Thyroid gland (tissue), 4 donors: ENCODE measurements at regions not wholly inside any gene's neighbourhood (a gene's known extent, or its start where the extent isn't known, plus 50 kb on each side); places are given as distances from the start of the nearest gene placed in this dataset.

Experiments used
- DNase-seq, 2 donors: peaks; one replicate each; pipeline ENCODE4 v3.0.0-alpha.2; 2019
- H3K27ac ChIP-seq, 3 donors: fragments of 200-600 bp; sonication (generic); 1 replicate in 2 of 3; 2 replicates in 1 of 3; pipeline ENCODE4 v1.5.1; 2016 to 2019; ENCODE audit warnings: mild to moderate bottlenecking in 1 of 3, moderate library complexity in 1 of 3
- H3K27me3 ChIP-seq: fragments of 200-600 bp; sonication (generic); one replicate; pipeline ENCODE4 v1.5.1; 2019
- H3K36me3 ChIP-seq, 2 donors: fragments of 200-600 bp; sonication (generic); one replicate each; pipeline ENCODE4 v1.5.1; 2016 to 2019
- H3K4me1 ChIP-seq, 2 donors: fragments of 200-600 bp; sonication (generic); one replicate each; pipeline ENCODE4 v1.5.1; 2017 to 2019
- H3K4me3 ChIP-seq, 3 donors: fragments of 200-600 bp; sonication (generic); replicated peaks in 1 of 3; 1 replicate in 2 of 3; 2 replicates in 1 of 3; pipeline ENCODE4 v1.5.1; 2016; ENCODE audit warnings: mild to moderate bottlenecking in 1 of 3
- H3K9me3 ChIP-seq: fragments of 200-600 bp; sonication (generic); one replicate; pipeline ENCODE4 v1.5.1; 2017
- POLR2A ChIP-seq, 2 donors: fragments of 450-650 bp; IDR thresholded peaks; one replicate each; pipeline ENCODE4 v1.6.1; 2017; ENCODE audit warnings: antibody characterized with exemption in 2 of 2, mild to moderate bottlenecking in 2 of 2, moderate library complexity in 1 of 2
- WGBS, 2 donors: methylation state at CpG; one replicate each; pipeline ENCODE4 v1.1.5; 2017; 5-methylcytosine and 5-hydroxymethylcytosine counted together
- intact Hi-C: fragments of 100-400 bp; cut with DNase I; formaldehyde crosslinking; loops from one replicate; pipeline ENCODE4 v1.15.1; 2023
- TF ChIP-seq, protein P1 (sequence below), 6 experiments: fragments of 200-600 bp in 3 of 6; fragments of 450-650 bp in 3 of 6; sonication (generic) in 3 of 6; IDR thresholded peaks; one replicate each; pipeline ENCODE4 v1.5.1; 2016 to 2019; ENCODE audit warnings: antibody characterized with exemption in 6 of 6, mild to moderate bottlenecking in 2 of 6, inconsistent platforms in 1 of 6, moderate library complexity in 1 of 6

DNA sequence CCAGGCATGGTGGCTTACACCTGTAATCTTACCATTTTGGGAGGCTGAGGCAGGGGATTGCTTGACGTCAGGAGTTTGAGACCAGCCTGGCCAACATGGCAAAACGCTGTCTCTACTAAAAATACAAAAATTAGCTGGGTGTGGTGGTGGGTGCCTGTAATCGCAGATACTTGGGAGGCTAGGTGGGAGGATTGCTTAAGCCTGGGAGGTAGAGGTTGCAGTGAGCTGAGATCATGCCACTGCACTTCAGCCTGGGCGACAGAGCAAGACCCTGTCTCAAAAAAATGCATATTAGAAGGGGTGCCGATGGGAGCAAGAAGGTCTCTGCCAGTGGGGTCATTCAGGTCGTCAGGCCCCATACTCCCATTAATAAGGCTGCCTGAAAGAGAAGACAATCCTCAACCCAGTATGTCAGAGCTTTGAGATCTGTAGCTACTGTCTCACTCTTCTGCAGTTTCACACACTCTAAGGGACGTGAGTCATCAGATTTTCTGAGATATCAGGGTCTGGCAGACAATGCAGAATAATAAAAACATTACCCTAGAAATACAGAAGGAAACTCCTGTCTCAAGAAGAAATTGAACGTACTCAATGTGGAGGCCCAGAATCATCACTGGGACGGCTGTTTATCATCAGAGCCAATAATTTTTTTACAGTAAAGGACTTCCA, 176.7 kb upstream of the FAT1 start:
- H3K36me3 ChIP-seq: no peaks in the 10 kb centered on the region
- WGBS, 2 donors: 74 to 80% methylated on average over 9 of the region's 9 CpGs
- no peaks in the 10 kb centered on the region for H3K9me3 ChIP-seq
- no peaks in the 10 kb centered on the region for H3K27me3 ChIP-seq
- H3K4me1 ChIP-seq: no peaks in the 10 kb centered on the region
- H3K27ac ChIP-seq: no peak overlapping the region
- TF ChIP-seq POLR2A (IDR thresholded peaks at IDR 0.05): no peak
- TF ChIP-seq, protein P1, sequence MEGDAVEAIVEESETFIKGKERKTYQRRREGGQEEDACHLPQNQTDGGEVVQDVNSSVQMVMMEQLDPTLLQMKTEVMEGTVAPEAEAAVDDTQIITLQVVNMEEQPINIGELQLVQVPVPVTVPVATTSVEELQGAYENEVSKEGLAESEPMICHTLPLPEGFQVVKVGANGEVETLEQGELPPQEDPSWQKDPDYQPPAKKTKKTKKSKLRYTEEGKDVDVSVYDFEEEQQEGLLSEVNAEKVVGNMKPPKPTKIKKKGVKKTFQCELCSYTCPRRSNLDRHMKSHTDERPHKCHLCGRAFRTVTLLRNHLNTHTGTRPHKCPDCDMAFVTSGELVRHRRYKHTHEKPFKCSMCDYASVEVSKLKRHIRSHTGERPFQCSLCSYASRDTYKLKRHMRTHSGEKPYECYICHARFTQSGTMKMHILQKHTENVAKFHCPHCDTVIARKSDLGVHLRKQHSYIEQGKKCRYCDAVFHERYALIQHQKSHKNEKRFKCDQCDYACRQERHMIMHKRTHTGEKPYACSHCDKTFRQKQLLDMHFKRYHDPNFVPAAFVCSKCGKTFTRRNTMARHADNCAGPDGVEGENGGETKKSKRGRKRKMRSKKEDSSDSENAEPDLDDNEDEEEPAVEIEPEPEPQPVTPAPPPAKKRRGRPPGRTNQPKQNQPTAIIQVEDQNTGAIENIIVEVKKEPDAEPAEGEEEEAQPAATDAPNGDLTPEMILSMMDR (IDR thresholded peaks at IDR 0.05): no peak
- H3K4me3 ChIP-seq: no peak overlapping the region
- no peak for DNase-seq
- intact Hi-C loops: no loop called here

DNA sequence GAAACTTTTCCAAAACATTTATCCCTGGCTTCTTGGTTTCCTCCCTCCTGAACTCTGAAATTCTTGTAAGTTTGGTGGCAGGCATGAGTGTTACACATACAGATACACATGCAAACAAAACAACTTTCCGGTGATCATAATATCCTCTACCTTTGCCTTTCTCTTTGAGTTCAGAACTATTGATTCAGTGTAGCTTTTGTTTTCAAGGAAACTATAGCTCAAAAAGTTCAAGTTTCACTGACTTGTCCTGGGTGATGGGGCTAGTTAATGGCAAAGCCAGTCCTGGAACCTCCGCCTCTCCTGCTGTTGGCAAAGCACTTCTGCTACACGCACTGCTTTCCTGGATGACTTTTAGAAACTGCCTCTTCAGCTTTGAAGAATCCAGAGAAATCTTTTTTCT, 177.3 kb upstream of the FAT1 start:
- no peak for DNase-seq
- 57 to 61% methylated on average over 3 of the region's 3 CpGs for WGBS, 2 donors
- H3K27ac ChIP-seq: no peak overlapping the region
- H3K36me3 ChIP-seq: no peaks in the 10 kb centered on the region
- H3K4me3 ChIP-seq: no peak overlapping the region
- H3K4me1 ChIP-seq: no peaks in the 10 kb centered on the region
- H3K9me3 ChIP-seq: no peaks in the 10 kb centered on the region
- H3K27me3 ChIP-seq: no peaks in the 10 kb centered on the region
- intact Hi-C loops: no loop called here
- no peak for TF ChIP-seq POLR2A (IDR thresholded peaks at IDR 0.05)
- TF ChIP-seq, protein P1 (IDR thresholded peaks at IDR 0.05): no peak

DNA sequence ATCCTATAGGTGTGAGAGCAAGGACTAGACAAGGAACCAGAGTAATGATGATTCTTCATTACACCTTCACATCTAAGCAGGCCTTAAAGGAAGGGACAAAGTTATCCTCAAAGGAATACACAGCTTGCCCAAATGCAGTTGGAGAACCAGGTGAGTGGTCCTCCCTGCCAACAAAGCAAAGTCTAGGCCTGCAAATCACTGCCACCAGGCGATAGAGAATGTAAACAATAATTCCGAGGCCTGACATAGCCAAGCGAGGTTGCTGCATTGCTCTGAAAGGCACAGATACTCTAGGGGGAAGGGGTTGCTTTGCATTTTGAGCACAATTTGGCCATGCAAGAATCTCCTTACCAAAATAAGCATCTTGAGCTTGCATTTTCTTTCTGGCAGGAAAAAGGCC, 178.2 kb upstream of the FAT1 start:
- intact Hi-C loops: no loop called here
- no peaks in the 10 kb centered on the region for H3K4me1 ChIP-seq
- no peaks in the 10 kb centered on the region for H3K9me3 ChIP-seq
- no peak for DNase-seq
- 80 to 85% methylated on average over 3 of the region's 3 CpGs for WGBS, 2 donors
- no peak overlapping the region for H3K27ac ChIP-seq
- H3K27me3 ChIP-seq: no peaks in the 10 kb centered on the region
- TF ChIP-seq, protein P1 (IDR thresholded peaks at IDR 0.05): no peak
- no peak for TF ChIP-seq POLR2A (IDR thresholded peaks at IDR 0.05)
- no peak overlapping the region for H3K4me3 ChIP-seq
- no peaks in the 10 kb centered on the region for H3K36me3 ChIP-seq

DNA sequence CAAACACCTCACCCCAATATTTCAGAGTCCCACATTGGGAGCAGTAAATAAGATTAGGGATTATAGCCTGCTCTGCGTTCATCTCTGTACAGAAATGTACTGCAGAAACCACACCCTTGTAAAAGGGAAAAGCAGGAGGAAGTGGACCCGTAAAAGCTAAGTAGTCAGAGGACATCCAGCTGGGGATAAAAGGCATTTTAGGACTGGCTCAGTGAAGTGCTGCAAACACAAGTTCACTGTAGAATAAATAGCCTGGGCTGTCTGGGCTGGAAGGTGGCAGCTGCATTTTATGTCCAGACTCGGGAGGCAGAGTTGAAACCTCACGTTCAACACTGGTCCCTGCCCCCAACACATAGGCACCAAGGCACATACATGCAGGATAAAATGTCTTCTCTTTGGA, 178.7 kb upstream of the FAT1 start:
- H3K36me3 ChIP-seq: no peaks in the 10 kb centered on the region
- intact Hi-C loops: no loop called here

DNA sequence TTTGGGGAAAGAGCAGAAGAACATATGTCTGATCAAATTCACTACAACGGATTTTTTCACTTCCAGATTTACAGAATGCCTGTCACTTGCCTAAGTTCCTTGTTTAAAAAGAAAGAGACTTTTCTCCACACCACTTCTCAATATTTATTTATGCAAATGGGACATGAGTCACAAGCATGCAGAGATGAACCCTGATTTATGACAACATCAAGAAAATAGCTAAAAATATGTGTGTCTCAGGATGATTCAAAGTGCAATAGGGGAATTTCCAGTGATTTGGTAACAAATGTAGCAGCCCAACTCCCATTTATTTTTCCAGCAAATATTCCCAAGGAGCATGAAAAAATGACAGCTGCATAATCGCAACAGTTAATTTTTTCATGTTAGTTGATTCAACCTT, 180.4 kb upstream of the FAT1 start:
- 82 to 89% methylated on average over 2 of the region's 2 CpGs for WGBS, 2 donors

More for the DNA sequence above, 178.7 kb upstream of the FAT1 start:
- no peak for DNase-seq
- no peaks in the 10 kb centered on the region for H3K4me1 ChIP-seq
- H3K4me3 ChIP-seq: no peak overlapping the region
- H3K9me3 ChIP-seq: no peaks in the 10 kb centered on the region
- H3K27ac ChIP-seq: no peak overlapping the region
- H3K27me3 ChIP-seq: no peaks in the 10 kb centered on the region
- 55 to 62% methylated on average over 4 of the region's 4 CpGs for WGBS, 2 donors
- TF ChIP-seq POLR2A (IDR thresholded peaks at IDR 0.05): no peak
- TF ChIP-seq, protein P1 (IDR thresholded peaks at IDR 0.05): no peak

More for the DNA sequence above, 180.4 kb upstream of the FAT1 start:
- Histone ChIP-seq H3K36me3 (no peaks in the 10 kb centered on the region), H3K27ac (no peak overlapping the region), H3K4me1 (no peaks in the 10 kb centered on the region), H3K27me3 (no peaks in the 10 kb centered on the region), H3K4me3 (no peak overlapping the region), H3K9me3 (no peaks in the 10 kb centered on the region)
- TF ChIP-seq POLR2A (IDR thresholded peaks at IDR 0.05): no peak
- TF ChIP-seq, protein P1 (IDR thresholded peaks at IDR 0.05): no peak
- no peak for DNase-seq
- intact Hi-C loops: no loop called here
